GM19463 (cell line): ENCODE measurements at regions not wholly inside any gene's neighbourhood (a gene's known extent, or its start where the extent isn't known, plus 50 kb on each side); places are given as distances from the start of the nearest gene placed in this dataset.

ENCODE experiments used
- ATAC-seq: cut with Tn5 transposase; IDR thresholded peaks from one replicate; pipeline ENCODE4 v1.9.1; 2021; ENCODE audit warnings: mild to moderate bottlenecking, moderate library complexity; ENCODE audit not compliant: unreplicated experiment

DNA sequence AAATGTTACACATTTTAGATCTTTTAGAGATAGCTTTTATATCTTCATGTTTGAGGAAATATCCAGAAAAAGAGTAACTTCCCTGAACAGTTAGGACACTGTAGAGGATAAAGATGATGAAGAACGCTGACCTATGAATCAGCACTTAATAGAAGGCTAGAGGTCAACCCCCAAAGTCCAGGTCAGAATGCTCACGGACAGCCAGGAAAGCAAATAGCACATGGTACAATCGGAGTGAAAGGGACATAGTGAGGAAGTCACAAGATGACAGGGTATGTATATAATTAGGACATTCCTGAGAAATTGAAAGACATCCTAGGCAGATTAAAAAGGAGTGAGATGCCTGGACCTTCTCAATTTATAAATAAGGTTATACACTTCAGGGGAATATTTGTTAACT, 55.1 kb upstream of the CNTNAP4 start:
- no peak for ATAC-seq

DNA sequence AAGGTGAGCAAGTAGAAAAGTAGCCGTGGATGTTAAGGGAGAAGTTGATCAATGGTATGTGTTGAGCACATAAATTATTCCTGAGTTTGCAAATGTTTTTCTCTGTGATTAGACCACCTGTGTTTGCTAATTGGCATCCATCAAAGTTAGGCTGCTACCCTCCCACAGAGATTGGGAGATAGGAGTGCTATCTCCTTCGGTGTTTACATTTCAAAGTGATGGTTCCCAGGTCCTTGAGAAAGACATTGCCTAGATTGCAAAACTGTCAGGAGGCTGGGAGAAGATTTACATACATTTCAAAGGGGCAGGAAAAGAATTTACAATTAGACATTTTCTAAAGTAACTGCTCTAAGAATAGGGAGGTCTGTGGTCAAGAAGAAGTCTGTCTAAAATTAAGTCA, 54.3 kb upstream of the CNTNAP4 start:
- no peak for ATAC-seq

DNA sequence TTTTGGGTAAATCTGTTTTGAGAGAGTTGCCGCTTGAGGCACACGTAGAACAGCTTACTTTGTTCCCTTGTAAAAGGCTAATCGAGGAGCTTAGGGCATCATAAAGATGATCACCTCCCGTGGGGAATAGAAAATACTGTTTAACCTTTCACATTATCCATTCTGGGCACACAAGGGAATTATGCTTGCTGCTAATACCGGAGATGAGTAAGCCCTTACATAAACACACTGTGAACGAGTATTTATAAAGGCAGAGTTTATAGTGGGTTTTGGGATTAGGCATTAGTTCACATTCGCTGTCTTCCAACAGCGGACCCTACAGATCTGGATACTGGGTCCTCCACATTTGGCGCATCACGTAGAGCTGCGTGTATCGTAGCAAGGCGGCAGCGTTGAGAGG, 51.2 kb upstream of the CNTNAP4 start:
- ATAC-seq, result no peak

DNA sequence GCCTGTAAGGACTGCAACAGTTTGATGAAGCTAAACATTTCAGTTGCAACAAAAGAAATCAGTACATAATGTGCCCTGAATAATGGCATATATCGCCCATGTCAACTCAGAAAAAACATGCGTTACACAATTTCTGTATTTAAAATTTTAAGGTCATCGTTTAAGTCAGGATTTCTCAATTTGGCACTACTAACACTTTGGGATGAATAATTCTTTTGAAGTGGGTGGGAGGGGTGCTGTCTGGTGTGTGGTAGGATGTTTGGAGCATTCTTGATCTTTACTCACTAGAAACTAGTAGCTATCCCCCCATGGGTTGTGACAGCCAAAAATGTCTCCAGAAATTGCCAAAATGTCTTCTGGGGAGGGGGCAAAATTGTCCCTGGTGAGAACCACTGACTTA, 50.7 kb upstream of the CNTNAP4 start:
- ATAC-seq, result no peak
